ENCODE measurements at regions not wholly inside any gene's neighbourhood (a gene's known extent, or its start where the extent isn't known, plus 50 kb on each side); places are given as distances from the start of the nearest gene placed in this dataset.

DNA sequence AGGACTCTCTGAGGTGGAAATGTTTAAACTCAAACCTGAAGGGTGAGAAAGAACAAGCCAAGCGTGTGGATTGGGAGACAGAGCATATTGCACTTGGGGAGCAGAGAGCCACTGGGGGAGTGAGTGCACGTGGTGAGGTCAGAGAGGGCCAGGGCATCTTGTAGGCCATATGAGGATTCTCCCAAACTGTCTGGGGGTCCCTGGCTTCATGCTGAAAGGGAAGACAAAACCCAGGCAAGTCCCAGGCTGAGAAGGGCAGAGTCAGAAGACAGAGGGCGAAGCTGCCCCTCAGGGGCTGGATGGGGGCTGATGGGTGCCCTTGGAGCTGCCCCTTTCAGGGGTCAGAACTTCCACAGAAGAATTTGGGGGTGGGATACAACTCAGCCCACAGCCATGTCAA lies 215.3 kb upstream of the S1PR3 start:
- H3K9me3 ChIP-seq, result no peaks in the 10 kb centered on the region
- H3K4me3 ChIP-seq, result no peak overlapping the region
- no peaks in the 10 kb centered on the region for H3K36me3 ChIP-seq
- DNase-seq (ENCODE audit: low spot score in 2 of 2), result no peak
- intact Hi-C loops (cut with DNase I), result loop anchor here (5.0 to 10.0 kb wide), 4 partner anchors 41 to 221 kb away; no protein-coding TSS in a partner anchor
- TF ChIP-seq, protein P1, sequence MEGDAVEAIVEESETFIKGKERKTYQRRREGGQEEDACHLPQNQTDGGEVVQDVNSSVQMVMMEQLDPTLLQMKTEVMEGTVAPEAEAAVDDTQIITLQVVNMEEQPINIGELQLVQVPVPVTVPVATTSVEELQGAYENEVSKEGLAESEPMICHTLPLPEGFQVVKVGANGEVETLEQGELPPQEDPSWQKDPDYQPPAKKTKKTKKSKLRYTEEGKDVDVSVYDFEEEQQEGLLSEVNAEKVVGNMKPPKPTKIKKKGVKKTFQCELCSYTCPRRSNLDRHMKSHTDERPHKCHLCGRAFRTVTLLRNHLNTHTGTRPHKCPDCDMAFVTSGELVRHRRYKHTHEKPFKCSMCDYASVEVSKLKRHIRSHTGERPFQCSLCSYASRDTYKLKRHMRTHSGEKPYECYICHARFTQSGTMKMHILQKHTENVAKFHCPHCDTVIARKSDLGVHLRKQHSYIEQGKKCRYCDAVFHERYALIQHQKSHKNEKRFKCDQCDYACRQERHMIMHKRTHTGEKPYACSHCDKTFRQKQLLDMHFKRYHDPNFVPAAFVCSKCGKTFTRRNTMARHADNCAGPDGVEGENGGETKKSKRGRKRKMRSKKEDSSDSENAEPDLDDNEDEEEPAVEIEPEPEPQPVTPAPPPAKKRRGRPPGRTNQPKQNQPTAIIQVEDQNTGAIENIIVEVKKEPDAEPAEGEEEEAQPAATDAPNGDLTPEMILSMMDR (IDR thresholded peaks at IDR 0.05), result no peak
- no peaks in the 10 kb centered on the region for H3K27me3 ChIP-seq
- peaks cover 0 to 30% of the 10 kb centered on the region in 2 donors for H3K4me1 ChIP-seq
- H3K27ac ChIP-seq, result no peak overlapping the region

DNA sequence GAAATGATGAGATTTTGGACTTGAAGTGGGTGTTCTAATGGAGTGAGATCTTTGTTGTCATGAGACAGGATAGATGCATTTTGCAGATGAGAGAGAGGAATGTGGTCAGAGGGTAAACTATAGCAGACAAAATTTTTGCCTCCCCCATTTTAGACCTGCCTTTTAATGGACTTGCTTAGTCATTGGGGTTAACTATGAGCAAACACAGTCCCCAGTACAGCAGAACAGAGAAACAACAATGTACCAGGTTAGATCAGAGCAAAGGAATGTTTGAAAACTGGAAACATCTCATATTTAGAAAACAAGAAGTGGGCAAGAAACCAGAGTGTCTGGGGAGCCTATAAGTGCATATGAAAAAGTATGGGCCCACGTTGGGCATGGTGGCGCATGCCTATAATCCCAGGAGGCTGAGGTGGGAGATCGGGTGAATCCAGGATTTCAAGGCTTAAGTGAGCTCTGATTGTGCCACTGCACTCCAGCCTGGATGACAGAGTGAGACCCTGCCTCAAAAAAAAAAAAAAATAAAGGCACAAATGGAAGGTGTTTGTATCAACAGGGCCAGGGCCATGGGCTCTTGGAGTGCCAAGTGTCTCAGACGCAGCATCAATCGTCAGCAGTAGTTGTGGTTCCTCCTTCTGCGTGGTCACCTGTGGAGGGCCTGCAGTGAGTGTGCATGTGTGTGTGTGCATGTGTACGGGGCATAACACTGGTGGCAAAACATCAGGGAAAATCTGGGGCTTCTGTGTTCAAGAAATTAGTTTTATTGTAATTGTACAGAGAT lies 214.4 kb upstream of the S1PR3 start:
- Histone ChIP-seq H3K27ac (no peak overlapping the region), H3K4me3 (no peak overlapping the region), H3K36me3 (no peaks in the 10 kb centered on the region), H3K4me1 (peaks cover 0 to 30% of the 10 kb centered on the region in 2 donors), H3K9me3 (no peaks in the 10 kb centered on the region), H3K27me3 (no peaks in the 10 kb centered on the region)
- no peak for DNase-seq (ENCODE audit: low spot score in 2 of 2)
- TF ChIP-seq, protein P1 (IDR thresholded peaks at IDR 0.05), result no peak
- intact Hi-C loops (cut with DNase I), result loop anchor here (5.0 to 10.0 kb wide), 4 partner anchors 40 to 220 kb away; no protein-coding TSS in a partner anchor

DNA sequence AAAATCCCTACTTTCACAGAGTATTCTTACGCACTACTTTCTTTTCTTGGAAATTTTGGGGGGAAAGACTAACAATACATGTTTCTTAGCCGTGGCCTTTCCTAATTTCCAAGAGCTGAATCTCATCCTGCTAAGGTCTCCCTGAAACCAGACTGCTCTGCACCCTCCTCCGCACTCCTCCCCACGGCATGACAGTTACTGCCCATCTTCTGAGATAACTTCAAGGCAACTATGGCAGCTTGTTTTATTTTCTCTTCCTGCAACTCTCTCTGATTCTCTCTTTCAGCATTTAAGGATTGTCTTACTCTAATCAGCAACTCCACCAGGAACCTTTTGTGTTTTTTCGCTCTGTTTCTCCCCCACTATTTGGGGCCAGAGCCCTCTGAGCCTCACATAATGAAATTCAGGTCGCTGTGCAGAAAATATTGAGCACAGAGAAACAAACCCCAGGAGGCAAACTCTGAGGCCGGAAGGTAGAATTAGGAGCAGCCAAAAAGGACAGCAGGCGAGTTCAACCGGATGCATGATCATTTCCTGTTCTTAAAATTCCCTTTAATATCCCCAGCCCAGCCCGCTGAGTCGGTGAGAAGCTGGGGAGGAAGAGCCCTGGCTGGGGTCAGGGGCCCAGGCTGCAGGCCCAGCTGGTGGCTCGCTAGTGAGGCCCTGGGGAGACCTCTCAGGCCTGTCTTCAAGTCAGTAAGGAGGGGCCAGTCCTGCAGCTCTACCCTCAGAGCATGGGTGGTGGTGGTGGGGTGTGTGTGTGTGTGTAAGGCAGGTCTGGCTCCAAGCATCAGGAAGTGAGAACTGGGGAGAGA lies 213.6 kb upstream of the S1PR3 start:
- Histone ChIP-seq H3K27me3 (no peaks in the 10 kb centered on the region), H3K4me1 (peaks cover 0 to 34% of the 10 kb centered on the region in 2 donors), H3K36me3 (no peaks in the 10 kb centered on the region), H3K4me3 (no peak overlapping the region), H3K27ac (peak overlapping the region; percentile 19 to 20), H3K9me3 (no peaks in the 10 kb centered on the region)
- intact Hi-C loops (cut with DNase I), result loop anchor here (5.0 to 10.0 kb wide), 4 partner anchors 40 to 220 kb away; no protein-coding TSS in a partner anchor
- DNase-seq (ENCODE audit: low spot score in 2 of 2), result no peak
- TF ChIP-seq, protein P1 (IDR thresholded peaks at IDR 0.05), result no peak

DNA sequence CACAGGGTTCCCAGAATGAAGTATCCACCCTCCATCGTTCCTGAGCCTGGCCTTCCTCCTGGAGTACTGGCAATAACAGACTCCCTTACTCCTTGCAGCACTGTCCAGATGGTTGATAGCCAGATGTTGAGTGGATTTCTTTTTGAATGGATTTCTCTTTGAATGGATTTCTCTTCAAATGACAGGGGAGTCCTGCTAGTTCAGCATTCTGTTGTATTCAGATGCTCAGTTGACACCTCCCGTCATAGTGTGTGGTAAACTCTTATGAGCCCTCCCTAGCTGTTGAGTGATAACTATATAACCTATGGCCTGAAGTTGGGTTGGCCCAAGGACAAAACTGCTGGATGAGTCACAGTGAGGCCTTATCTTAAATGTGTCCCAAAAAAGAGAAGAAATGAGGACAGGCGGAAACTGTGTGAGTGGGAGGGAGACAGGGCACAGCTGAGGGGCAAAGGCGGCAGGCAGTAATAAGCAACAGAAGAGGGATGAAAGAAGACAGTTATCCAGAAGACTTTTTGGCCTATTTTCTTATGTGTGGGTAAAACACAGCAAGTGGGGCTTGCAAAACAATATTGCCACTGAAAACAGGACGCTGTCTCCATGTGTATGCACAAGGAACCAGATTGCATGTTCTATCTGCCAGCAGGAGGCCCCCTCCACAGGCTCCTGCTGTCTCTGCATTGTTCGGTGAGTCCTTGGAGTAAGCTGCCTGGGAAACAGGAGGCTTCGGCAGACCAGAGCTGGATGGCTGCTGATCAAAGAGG lies 209.5 kb upstream of the S1PR3 start:
- H3K27me3 ChIP-seq, result no peaks in the 10 kb centered on the region
- intact Hi-C loops (cut with DNase I), result no loop called here
- TF ChIP-seq, protein P1 (IDR thresholded peaks at IDR 0.05), result peak in 1 of 3 experiments; percentile 46
- no peaks in the 10 kb centered on the region for H3K36me3 ChIP-seq
- H3K4me3 ChIP-seq, result no peak overlapping the region
- no peak for DNase-seq (ENCODE audit: low spot score in 2 of 2)
- H3K27ac ChIP-seq, result peak overlapping the region; percentile 23 to 60
- no peaks in the 10 kb centered on the region for H3K9me3 ChIP-seq
- H3K4me1 ChIP-seq, result peaks cover 0 to 21% of the 10 kb centered on the region in 2 donors

DNA sequence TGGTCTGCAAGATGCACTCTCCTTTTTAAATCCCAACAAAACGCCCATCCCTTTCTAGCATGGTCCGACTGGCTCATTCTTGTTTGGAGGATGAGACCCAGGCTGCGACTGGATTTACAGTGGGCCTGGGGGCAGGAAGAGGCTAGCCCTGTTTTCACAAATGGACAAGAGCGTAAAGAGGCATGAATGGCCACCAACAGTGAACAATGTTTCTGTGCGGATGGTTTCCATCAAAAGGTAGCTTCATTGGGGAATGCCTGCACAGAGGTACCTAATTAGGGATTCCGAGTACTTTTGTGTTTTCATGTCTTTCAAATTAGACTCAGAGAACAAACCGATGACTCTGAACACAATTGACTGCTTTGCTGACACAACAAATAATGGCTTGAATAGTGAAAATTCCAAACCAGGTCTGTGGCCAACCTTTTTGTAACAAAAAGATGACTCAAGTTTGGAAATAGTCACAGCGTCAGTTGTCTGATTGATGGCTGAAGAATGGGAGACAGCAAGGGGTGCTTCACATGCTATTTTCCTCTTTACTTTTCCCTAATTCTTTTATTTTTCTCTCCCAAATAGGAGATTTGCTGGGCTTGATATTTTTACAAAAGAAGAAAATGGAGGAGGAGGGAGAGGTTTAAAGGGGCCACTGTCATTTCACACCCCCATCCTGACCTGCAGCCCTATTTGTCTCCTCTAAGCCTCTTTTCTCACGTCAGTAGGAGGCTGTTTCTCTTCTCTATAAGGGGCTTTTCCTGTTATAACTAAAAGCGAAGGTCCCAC lies 208.1 kb upstream of the S1PR3 start:
- H3K27ac ChIP-seq, result no peak overlapping the region
- no peaks in the 10 kb centered on the region for H3K36me3 ChIP-seq
- no peaks in the 10 kb centered on the region for H3K27me3 ChIP-seq
- no peak overlapping the region for H3K4me3 ChIP-seq
- peaks cover 0 to 12% of the 10 kb centered on the region in 2 donors for H3K4me1 ChIP-seq
- no peak for DNase-seq (ENCODE audit: low spot score in 2 of 2)
- intact Hi-C loops (cut with DNase I), result no loop called here
- no peaks in the 10 kb centered on the region for H3K9me3 ChIP-seq
- TF ChIP-seq, protein P1 (IDR thresholded peaks at IDR 0.05), result no peak
